ENCODE measurements at regions not wholly inside any gene's neighbourhood (a gene's known extent, or its start where the extent isn't known, plus 50 kb on each side); places are given as distances from the start of the nearest gene placed in this dataset.

DNA sequence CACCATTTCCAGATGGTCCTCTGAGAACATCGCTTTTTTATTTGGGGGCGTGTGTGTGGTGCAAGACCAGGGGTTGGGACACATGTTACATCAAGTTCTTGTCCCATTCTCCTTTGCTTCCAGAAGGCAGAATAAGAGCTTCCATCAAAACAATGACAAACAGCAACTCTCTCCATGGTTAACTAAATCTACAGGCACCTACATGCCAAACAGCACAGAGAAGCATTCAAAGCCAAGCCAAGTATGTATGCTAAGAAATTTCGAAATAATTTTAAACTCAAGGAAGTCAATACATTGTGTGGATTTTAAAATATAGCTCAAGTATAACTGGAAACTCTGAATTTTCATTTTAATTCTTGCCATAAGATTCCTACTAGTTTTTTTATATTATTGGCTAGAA is 105.6 kb downstream of the SEC61B start:
- TF ChIP-seq, protein P1, sequence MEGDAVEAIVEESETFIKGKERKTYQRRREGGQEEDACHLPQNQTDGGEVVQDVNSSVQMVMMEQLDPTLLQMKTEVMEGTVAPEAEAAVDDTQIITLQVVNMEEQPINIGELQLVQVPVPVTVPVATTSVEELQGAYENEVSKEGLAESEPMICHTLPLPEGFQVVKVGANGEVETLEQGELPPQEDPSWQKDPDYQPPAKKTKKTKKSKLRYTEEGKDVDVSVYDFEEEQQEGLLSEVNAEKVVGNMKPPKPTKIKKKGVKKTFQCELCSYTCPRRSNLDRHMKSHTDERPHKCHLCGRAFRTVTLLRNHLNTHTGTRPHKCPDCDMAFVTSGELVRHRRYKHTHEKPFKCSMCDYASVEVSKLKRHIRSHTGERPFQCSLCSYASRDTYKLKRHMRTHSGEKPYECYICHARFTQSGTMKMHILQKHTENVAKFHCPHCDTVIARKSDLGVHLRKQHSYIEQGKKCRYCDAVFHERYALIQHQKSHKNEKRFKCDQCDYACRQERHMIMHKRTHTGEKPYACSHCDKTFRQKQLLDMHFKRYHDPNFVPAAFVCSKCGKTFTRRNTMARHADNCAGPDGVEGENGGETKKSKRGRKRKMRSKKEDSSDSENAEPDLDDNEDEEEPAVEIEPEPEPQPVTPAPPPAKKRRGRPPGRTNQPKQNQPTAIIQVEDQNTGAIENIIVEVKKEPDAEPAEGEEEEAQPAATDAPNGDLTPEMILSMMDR (conservative IDR thresholded peaks at IDR 0.05; ENCODE audit: low read depth, low read length) = no peak
- TF ChIP-seq EZH2 (IDR thresholded peaks at IDR 0.05; ENCODE audit: borderline replicate concordance, low read depth, low read length, poor library complexity, severe bottlenecking) = no peak

All from A673 (cell line).